ENCODE measurements at regions not wholly inside any gene's neighbourhood (a gene's known extent, or its start where the extent isn't known, plus 50 kb on each side); places are given as distances from the start of the nearest gene placed in this dataset.

DNA sequence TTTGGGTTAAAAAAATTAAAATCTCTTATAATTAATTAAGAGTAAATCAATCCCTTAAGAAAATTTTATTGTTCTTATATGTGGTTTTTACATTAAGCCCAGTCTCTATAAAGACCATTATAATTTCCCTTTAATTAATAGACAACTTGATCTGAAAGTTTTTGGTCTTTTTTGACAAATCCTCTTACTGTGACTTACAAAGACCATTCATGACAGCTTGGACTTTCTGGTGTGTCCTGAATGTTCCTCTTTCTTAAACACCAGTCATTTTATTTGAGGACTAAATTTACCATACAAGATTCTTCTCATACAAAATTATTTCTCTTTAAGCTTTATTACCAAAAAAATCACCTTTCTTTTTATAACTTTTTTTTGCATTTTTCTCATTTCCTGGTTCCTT, 368.3 kb downstream of the ADGRD1 start:
- TF ChIP-seq CTCF (IDR thresholded peaks at IDR 0.05) (no peak), POLR2A (IDR thresholded peaks at IDR 0.05) (no peak)

Data from esophagus squamous epithelium (tissue), 4 donors.